ENCODE measurements at regions not wholly inside any gene's neighbourhood (a gene's known extent, or its start where the extent isn't known, plus 50 kb on each side); places are given as distances from the start of the nearest gene placed in this dataset.

DNA sequence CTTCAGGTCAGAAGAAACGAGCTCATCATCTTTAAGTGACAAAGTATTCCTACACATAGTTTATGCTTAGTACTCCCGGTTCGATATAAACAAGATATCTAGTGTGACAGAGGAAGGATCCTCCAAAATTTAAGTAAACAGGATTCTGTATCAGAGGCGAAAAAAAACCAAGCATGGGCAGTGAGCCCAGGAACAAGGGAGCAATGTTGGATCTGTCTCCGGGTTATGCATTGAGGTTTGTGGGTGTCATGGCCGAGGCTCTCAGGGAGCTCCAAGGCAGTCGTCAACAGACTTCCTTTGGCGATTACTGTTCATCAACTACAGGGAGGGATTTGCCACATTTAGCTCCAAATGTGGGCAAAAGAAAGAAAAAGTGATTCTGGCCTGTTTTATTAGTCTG, 319.5 kb downstream of the CBLN4 start:
- no peak for TF ChIP-seq POLR2AphosphoS5 (IDR thresholded peaks at IDR 0.05)
- TF ChIP-seq, protein P1, sequence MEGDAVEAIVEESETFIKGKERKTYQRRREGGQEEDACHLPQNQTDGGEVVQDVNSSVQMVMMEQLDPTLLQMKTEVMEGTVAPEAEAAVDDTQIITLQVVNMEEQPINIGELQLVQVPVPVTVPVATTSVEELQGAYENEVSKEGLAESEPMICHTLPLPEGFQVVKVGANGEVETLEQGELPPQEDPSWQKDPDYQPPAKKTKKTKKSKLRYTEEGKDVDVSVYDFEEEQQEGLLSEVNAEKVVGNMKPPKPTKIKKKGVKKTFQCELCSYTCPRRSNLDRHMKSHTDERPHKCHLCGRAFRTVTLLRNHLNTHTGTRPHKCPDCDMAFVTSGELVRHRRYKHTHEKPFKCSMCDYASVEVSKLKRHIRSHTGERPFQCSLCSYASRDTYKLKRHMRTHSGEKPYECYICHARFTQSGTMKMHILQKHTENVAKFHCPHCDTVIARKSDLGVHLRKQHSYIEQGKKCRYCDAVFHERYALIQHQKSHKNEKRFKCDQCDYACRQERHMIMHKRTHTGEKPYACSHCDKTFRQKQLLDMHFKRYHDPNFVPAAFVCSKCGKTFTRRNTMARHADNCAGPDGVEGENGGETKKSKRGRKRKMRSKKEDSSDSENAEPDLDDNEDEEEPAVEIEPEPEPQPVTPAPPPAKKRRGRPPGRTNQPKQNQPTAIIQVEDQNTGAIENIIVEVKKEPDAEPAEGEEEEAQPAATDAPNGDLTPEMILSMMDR (IDR thresholded peaks at IDR 0.05) = no peak
